IMR-90 (cell line): ENCODE measurements at regions not wholly inside any gene's neighbourhood (a gene's known extent, or its start where the extent isn't known, plus 50 kb on each side); places are given as distances from the start of the nearest gene placed in this dataset.
A peak's percentile ranks its signal among the peaks of the same experiment; 100 is the strongest.

Source experiments
- ATAC-seq: fragments of 200-7000 bp; cut with Tn5 transposase; 2 replicates; pipeline ENCODE4 v1.9.1; 2020; ENCODE audit warnings: low read depth, mild to moderate bottlenecking, moderate library complexity
- BruUV-seq: library from RNA; stranded (reverse); fragments of 400-500 nt; replicated peaks from 2 replicates; lab custom pipeline; 2021; lab: Mats Ljungman, UMichigan
- CTCF ChIA-PET: fragments of 300-600 bp; formaldehyde crosslinking; extraction: SDS; loops from one replicate; lab custom pipeline; 2021; ENCODE audit warnings: antibody characterized with exemption; lab: Yijun Ruan, JAX
- POLR2A ChIA-PET: fragments of 300-600 bp; sonication (Branson Sonifier 250); formaldehyde crosslinking; loops from one replicate; lab custom pipeline; 2022; ENCODE audit warnings: antibody characterized with exemption; ENCODE audit not compliant: unreplicated experiment; lab: Charles Lee
- DNase-seq: peaks from one replicate; pipeline ENCODE4 v3.0.0; 2013
- H2AFZ ChIP-seq: replicated peaks from 2 replicates; pipeline ENCODE3; 2013; ENCODE audit warnings: low read length, mild to moderate bottlenecking; ENCODE audit not compliant: poor library complexity
- H2AK5ac ChIP-seq: 2 replicates; pipeline ENCODE4 v1.6.1; 2013; ENCODE audit warnings: low read depth, low read length, inconsistent platforms
- H2AK9ac ChIP-seq: replicated peaks from 2 replicates; pipeline ENCODE3; 2013; ENCODE audit warnings: mild to moderate bottlenecking, low read depth, low read length, moderate library complexity; ENCODE audit not compliant: poor library complexity
- H2BK120ac ChIP-seq: 2 replicates; pipeline ENCODE4 v1.6.1; 2013; ENCODE audit warnings: low read depth, low read length, inconsistent platforms
- H2BK15ac ChIP-seq: 3 replicates; pipeline ENCODE4 v1.6.1; 2013; ENCODE audit warnings: low read depth, low read length, inconsistent platforms
- H2BK20ac ChIP-seq: 2 replicates; pipeline ENCODE4 v1.6.1; 2013; ENCODE audit warnings: low read depth, mild to moderate bottlenecking, inconsistent platforms, low read length, moderate library complexity
- H2BK5ac ChIP-seq: 2 replicates; pipeline ENCODE4 v1.6.1; 2013; ENCODE audit warnings: mild to moderate bottlenecking, low read depth, low read length, inconsistent platforms; ENCODE audit not compliant: poor library complexity, severe bottlenecking
- H3K14ac ChIP-seq: replicated peaks from 2 replicates; pipeline ENCODE4 v1.6.1; 2013; ENCODE audit warnings: low read depth, low read length, inconsistent platforms
- H3K18ac ChIP-seq: 2 replicates; pipeline ENCODE4 v1.6.1; 2013; ENCODE audit warnings: low read depth, low read length, control low read depth
- H3K23ac ChIP-seq: 2 replicates; pipeline ENCODE4 v1.6.1; 2013; ENCODE audit warnings: low read depth, low read length, inconsistent platforms
- H3K27ac ChIP-seq: 2 replicates; pipeline ENCODE4 v1.5.1; 2013; ENCODE audit warnings: mild to moderate bottlenecking, control low read depth, low read length; ENCODE audit not compliant: insufficient read depth
- H3K27me3 ChIP-seq: 2 replicates; pipeline ENCODE4 v1.6.1; 2013; ENCODE audit warnings: low read length; ENCODE audit not compliant: control insufficient read depth, insufficient read depth
- H3K36me3 ChIP-seq: 2 replicates; pipeline ENCODE4 v1.6.1; 2013; ENCODE audit warnings: low read length, mixed read lengths; ENCODE audit not compliant: control insufficient read depth, insufficient read depth
- H3K4ac ChIP-seq: 2 replicates; pipeline ENCODE4 v1.6.1; 2013; ENCODE audit warnings: low read depth, low read length, inconsistent platforms
- H3K4me1 ChIP-seq: 2 replicates; pipeline ENCODE4 v1.6.1; 2013; ENCODE audit warnings: low read length, mixed read lengths; ENCODE audit not compliant: control insufficient read depth, insufficient read depth
- H3K4me2 ChIP-seq: 2 replicates; pipeline ENCODE4 v1.6.1; 2013; ENCODE audit warnings: low read depth, mild to moderate bottlenecking, control low read depth, low read length, moderate library complexity
- H3K4me3 ChIP-seq: 2 replicates; pipeline ENCODE4 v1.5.1; 2013; ENCODE audit warnings: low read depth, mild to moderate bottlenecking, control low read depth, low read length, moderate library complexity; ENCODE audit not compliant: insufficient read depth
- H3K56ac ChIP-seq: 2 replicates; pipeline ENCODE4 v1.6.1; 2013; ENCODE audit warnings: low read length, inconsistent platforms; ENCODE audit not compliant: insufficient read depth; ENCODE audit errors: extremely low read depth
- H3K79me1 ChIP-seq, 2 experiments: 2 replicates each; pipeline ENCODE4 v1.6.1; 2013; ENCODE audit warnings: low read length in 2 of 2, inconsistent platforms in 1 of 2, low read depth in 1 of 2
- H3K9ac ChIP-seq: 2 replicates; pipeline ENCODE4 v1.6.1; 2013; ENCODE audit warnings: low read depth, low read length, control low read depth
- H3K9me1 ChIP-seq: 2 replicates; pipeline ENCODE4 v1.6.1; 2013; ENCODE audit warnings: low read length, inconsistent platforms; ENCODE audit not compliant: insufficient read depth
- H3K9me3 ChIP-seq: 2 replicates; pipeline ENCODE4 v1.6.1; 2013; ENCODE audit warnings: low read length; ENCODE audit not compliant: control insufficient read depth, insufficient read depth
- H4K20me1 ChIP-seq: 2 replicates; pipeline ENCODE4 v1.6.1; 2013; ENCODE audit warnings: low read length, inconsistent platforms; ENCODE audit not compliant: insufficient read depth
- H4K5ac ChIP-seq: 2 replicates; pipeline ENCODE4 v1.6.1; 2013; ENCODE audit warnings: mild to moderate bottlenecking, low read depth, low read length, control low read depth
- H4K8ac ChIP-seq, 2 experiments: 2 replicates each; pipeline ENCODE4 v1.6.1; 2013; ENCODE audit warnings: low read depth in 2 of 2, low read length in 2 of 2, control low read depth in 1 of 2, inconsistent platforms in 1 of 2
- H4K91ac ChIP-seq: 2 replicates; pipeline ENCODE4 v1.6.1; 2013; ENCODE audit warnings: low read depth, low read length, inconsistent platforms; ENCODE audit not compliant: insufficient read depth
- CEBPB ChIP-seq: IDR thresholded peaks from 2 replicates; pipeline ENCODE4 v1.6.1; 2012; ENCODE audit warnings: low read depth, low read length, improper control_type of control experiment
- MXI1 ChIP-seq: IDR thresholded peaks from 2 replicates; pipeline ENCODE4 v1.6.1; 2012; ENCODE audit warnings: low read depth, mild to moderate bottlenecking, low read length, moderate library complexity, borderline replicate concordance
- RCOR1 ChIP-seq: IDR thresholded peaks from 2 replicates; pipeline ENCODE4 v1.6.1; 2012; ENCODE audit warnings: mild to moderate bottlenecking, low read length, improper control_type of control experiment; ENCODE audit not compliant: insufficient replicate concordance
- USF2 ChIP-seq: fragments of 150-350 bp; IDR thresholded peaks from 2 replicates; pipeline ENCODE4 v1.6.1; 2017; ENCODE audit warnings: mild to moderate bottlenecking, antibody characterized with exemption, low read length, low read depth
- WGBS, 2 experiments: methylation state at CpG; one replicate each; pipeline versions ENCODE4 v1.1.5 to v1.1.7; 2013; ENCODE audit warnings: missing lambda C conversion rate in 2 of 2; ENCODE audit not compliant: insufficient read length in 1 of 2; ENCODE audit errors: extremely low coverage in 2 of 2; 5-methylcytosine and 5-hydroxymethylcytosine counted together
- dilution Hi-C: fragments of 300-500 bp; cut with HindIII; formaldehyde crosslinking; loops from one replicate; pipeline ENCODE4 v1.14.3; 2018; ENCODE audit warnings: low sequenced_read_pairs; ENCODE audit not compliant: unreplicated experiment
- in situ Hi-C: fragments of 300-500 bp; cut with MboI; formaldehyde crosslinking; loops from 3 replicates; pipeline ENCODE4 v1.14.3; 2019; ENCODE audit warnings: low sequenced_read_pairs, inconsistent platforms, mixed read lengths
- intact Hi-C: fragments of 100-400 bp; cut with micrococcal nuclease; formaldehyde crosslinking; loops from 2 replicates; pipeline ENCODE4 v1.10.0; 2022
- TF ChIP-seq, protein P1 (sequence below): conservative IDR thresholded peaks from 2 replicates; pipeline ENCODE4 v1.5.1; 2012; ENCODE audit warnings: mild to moderate bottlenecking, low read depth, low read length, improper control_type of control experiment
- TF ChIP-seq, protein P2 (sequence below): fragments of 150-350 bp; IDR thresholded peaks from 2 replicates; pipeline ENCODE4 v1.6.1; 2016; ENCODE audit warnings: low read depth, mild to moderate bottlenecking, low read length, moderate library complexity, borderline replicate concordance

GRCh38 chr6:82038631-82039030 is 208.9 kb downstream of the IBTK start:
- Histone ChIP-seq H3K4me3 (no peak overlapping the region), H4K20me1 (no peaks in the 10 kb centered on the region), H3K4me1 (peaks cover 3% of the 10 kb centered on the region; the same call in 1 of the 2 replicates), H2AFZ (no peak overlapping the region), H3K56ac (no peak overlapping the region), H4K8ac (no peak overlapping the region), H3K27me3 (no peaks in the 10 kb centered on the region), H4K5ac (no peak overlapping the region), H3K9ac (no peak overlapping the region), H3K9me1 (no peaks in the 10 kb centered on the region; the same call in none of the 2 replicates), H2AK9ac (no peak overlapping the region), H3K4me2 (no peak overlapping the region), H3K36me3 (no peaks in the 10 kb centered on the region), H3K14ac (0 out of 2 replicates have a peak overlapping the region, but pooled peaks have one; percentile 21), H4K91ac (no peak overlapping the region), H3K18ac (peak overlapping the region; percentile 53; the same call in 1 of the 2 replicates), H3K23ac (no peak overlapping the region), H2BK5ac (no peak overlapping the region), H2BK15ac (no peak overlapping the region), H2AK5ac (no peak overlapping the region), H3K4ac (no peak overlapping the region), H3K79me1 (no peaks in the 10 kb centered on the region), H2BK20ac (no peak overlapping the region), H2BK120ac (no peak overlapping the region), H3K9me3 (no peaks in the 10 kb centered on the region), H3K27ac (no peak overlapping the region)
- ATAC-seq (no peak), DNase-seq (no peak)
- 64% methylated on average over 3 of the region's 5 CpGs; no CpG with 5 or more reads in 1 of the 2 experiments for WGBS, 2 experiments
- BruUV-seq, result no TSS peak
- intact Hi-C loops, result no loop called here
- in situ Hi-C loops, result loop anchor here (25.0 kb wide), 1 partner anchor 801 kb away; no protein-coding TSS in a partner anchor
- dilution Hi-C loops, result no loop called here
- TF ChIP-seq USF2 (no peak), MXI1 (no peak), CEBPB (no peak), RCOR1 (no peak)
- TF ChIP-seq, protein P1, sequence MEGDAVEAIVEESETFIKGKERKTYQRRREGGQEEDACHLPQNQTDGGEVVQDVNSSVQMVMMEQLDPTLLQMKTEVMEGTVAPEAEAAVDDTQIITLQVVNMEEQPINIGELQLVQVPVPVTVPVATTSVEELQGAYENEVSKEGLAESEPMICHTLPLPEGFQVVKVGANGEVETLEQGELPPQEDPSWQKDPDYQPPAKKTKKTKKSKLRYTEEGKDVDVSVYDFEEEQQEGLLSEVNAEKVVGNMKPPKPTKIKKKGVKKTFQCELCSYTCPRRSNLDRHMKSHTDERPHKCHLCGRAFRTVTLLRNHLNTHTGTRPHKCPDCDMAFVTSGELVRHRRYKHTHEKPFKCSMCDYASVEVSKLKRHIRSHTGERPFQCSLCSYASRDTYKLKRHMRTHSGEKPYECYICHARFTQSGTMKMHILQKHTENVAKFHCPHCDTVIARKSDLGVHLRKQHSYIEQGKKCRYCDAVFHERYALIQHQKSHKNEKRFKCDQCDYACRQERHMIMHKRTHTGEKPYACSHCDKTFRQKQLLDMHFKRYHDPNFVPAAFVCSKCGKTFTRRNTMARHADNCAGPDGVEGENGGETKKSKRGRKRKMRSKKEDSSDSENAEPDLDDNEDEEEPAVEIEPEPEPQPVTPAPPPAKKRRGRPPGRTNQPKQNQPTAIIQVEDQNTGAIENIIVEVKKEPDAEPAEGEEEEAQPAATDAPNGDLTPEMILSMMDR, result no peak
- TF ChIP-seq, protein P2, sequence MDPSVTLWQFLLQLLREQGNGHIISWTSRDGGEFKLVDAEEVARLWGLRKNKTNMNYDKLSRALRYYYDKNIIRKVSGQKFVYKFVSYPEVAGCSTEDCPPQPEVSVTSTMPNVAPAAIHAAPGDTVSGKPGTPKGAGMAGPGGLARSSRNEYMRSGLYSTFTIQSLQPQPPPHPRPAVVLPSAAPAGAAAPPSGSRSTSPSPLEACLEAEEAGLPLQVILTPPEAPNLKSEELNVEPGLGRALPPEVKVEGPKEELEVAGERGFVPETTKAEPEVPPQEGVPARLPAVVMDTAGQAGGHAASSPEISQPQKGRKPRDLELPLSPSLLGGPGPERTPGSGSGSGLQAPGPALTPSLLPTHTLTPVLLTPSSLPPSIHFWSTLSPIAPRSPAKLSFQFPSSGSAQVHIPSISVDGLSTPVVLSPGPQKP, result no peak
- ChIA-PET POLR2A (no interaction called here), CTCF (interaction anchor here (1.5 kb wide), 1 partner anchor 12 kb away, joined by 3 read pairs; no protein-coding TSS in a partner anchor)
